OCI-LY1 (cell line): ENCODE measurements at regions not wholly inside any gene's neighbourhood (a gene's known extent, or its start where the extent isn't known, plus 50 kb on each side); places are given as distances from the start of the nearest gene placed in this dataset.

Source experiments
- H2AFZ ChIP-seq: fragments of 200-600 bp; sonication (generic), shearing (Covaris generic); 2 replicates; pipeline ENCODE4 v1.6.0; 2014; ENCODE audit warnings: antibody characterized with exemption, mild to moderate bottlenecking, low read length
- H3F3A ChIP-seq: fragments of 200-600 bp; sonication (generic), shearing (Covaris generic); 2 replicates; pipeline ENCODE4 v1.6.0; 2014; ENCODE audit warnings: mild to moderate bottlenecking, antibody characterized with exemption, low read length, moderate library complexity; ENCODE audit not compliant: insufficient read depth
- H3K27ac ChIP-seq: fragments of 200-600 bp; sonication (generic); 2 replicates; pipeline ENCODE4 v1.5.1; 2014; ENCODE audit warnings: low read length, mixed run types, mild to moderate bottlenecking, low read depth; ENCODE audit not compliant: poor library complexity, severe bottlenecking
- H3K27me3 ChIP-seq: fragments of 200-600 bp; sonication (generic); 2 replicates; pipeline ENCODE4 v1.6.0; 2014; ENCODE audit warnings: antibody characterized with exemption, mild to moderate bottlenecking, low read length, moderate library complexity; ENCODE audit not compliant: insufficient read depth
- H3K36me3 ChIP-seq: fragments of 200-600 bp; sonication (generic); 2 replicates; pipeline ENCODE4 v1.6.1; 2014; ENCODE audit warnings: mild to moderate bottlenecking, antibody characterized with exemption, low read length, moderate library complexity, mixed read lengths; ENCODE audit not compliant: insufficient read depth
- H3K4me1 ChIP-seq: fragments of 200-600 bp; sonication (generic); 2 replicates; pipeline ENCODE4 v1.5.1; 2014; ENCODE audit warnings: mild to moderate bottlenecking, low read length, moderate library complexity; ENCODE audit not compliant: insufficient read depth, severe bottlenecking
- H3K4me2 ChIP-seq: fragments of 200-600 bp; sonication (generic), shearing (Covaris generic); 2 replicates; pipeline ENCODE4 v1.6.1; 2014; ENCODE audit warnings: low read length
- H3K4me3 ChIP-seq: fragments of 200-600 bp; sonication (generic); 2 replicates; pipeline ENCODE4 v1.5.1; 2014; ENCODE audit warnings: low read length, low read depth, mild to moderate bottlenecking, mixed read lengths; ENCODE audit not compliant: poor library complexity, severe bottlenecking
- H3K79me2 ChIP-seq: fragments of 200-600 bp; shearing (Covaris generic); 2 replicates; pipeline ENCODE4 v1.6.1; 2016; ENCODE audit warnings: mixed run types, low read length, mixed read lengths; ENCODE audit not compliant: insufficient read depth
- H3K9ac ChIP-seq: fragments of 200-600 bp; sonication (generic), shearing (Covaris generic); 2 replicates; pipeline ENCODE4 v1.6.1; 2014; ENCODE audit warnings: mild to moderate bottlenecking, low read length, mixed read lengths
- H3K9me2 ChIP-seq: fragments of 200-600 bp; sonication (generic), shearing (Covaris generic); 2 replicates; pipeline ENCODE4 v1.6.1; 2014; ENCODE audit warnings: low read depth, mild to moderate bottlenecking, low read length, mixed read lengths
- H3K9me3 ChIP-seq: fragments of 200-600 bp; shearing (Covaris generic); 2 replicates; pipeline ENCODE4 v1.6.1; 2014; ENCODE audit warnings: low read length, mixed read lengths
- H4K20me1 ChIP-seq: fragments of 200-600 bp; sonication (generic), shearing (Covaris generic); 2 replicates; pipeline ENCODE4 v1.6.0; 2016; ENCODE audit warnings: mild to moderate bottlenecking, low read length; ENCODE audit not compliant: insufficient read depth
- CTCF ChIP-seq: fragments of 200-600 bp; sonication (generic), shearing (Covaris generic); IDR thresholded peaks from 2 replicates; pipeline ENCODE4 v1.5.1; 2017; ENCODE audit warnings: mild to moderate bottlenecking, antibody characterized with exemption, low read length, moderate library complexity, mixed read lengths
- EZH2 ChIP-seq: fragments of 200-600 bp; sonication (generic), shearing (Covaris generic); IDR thresholded peaks from 2 replicates; pipeline ENCODE4 v1.8.0; 2017; ENCODE audit warnings: borderline replicate concordance, mixed run types, mild to moderate bottlenecking, antibody characterized with exemption, low read length, moderate library complexity, mixed read lengths

GRCh38 chr2:22810602-22811001 lies 574.4 kb upstream of the KLHL29 start:
- Histone ChIP-seq H3K9ac (no peak overlapping the region), H3K4me2 (no peak overlapping the region), H3K27me3 (no peaks in the 10 kb centered on the region), H3K36me3 (no peaks in the 10 kb centered on the region), H3K9me3 (no peaks in the 10 kb centered on the region), H4K20me1 (no peaks in the 10 kb centered on the region), H3K27ac (no peak overlapping the region), H3K4me1 (no peaks in the 10 kb centered on the region), H2AFZ (no peak overlapping the region), H3F3A (no peaks in the 10 kb centered on the region), H3K9me2 (no peaks in the 10 kb centered on the region), H3K79me2 (no peaks in the 10 kb centered on the region), H3K4me3 (no peak overlapping the region)
- TF ChIP-seq EZH2 (no peak), CTCF (no peak)

DNA sequence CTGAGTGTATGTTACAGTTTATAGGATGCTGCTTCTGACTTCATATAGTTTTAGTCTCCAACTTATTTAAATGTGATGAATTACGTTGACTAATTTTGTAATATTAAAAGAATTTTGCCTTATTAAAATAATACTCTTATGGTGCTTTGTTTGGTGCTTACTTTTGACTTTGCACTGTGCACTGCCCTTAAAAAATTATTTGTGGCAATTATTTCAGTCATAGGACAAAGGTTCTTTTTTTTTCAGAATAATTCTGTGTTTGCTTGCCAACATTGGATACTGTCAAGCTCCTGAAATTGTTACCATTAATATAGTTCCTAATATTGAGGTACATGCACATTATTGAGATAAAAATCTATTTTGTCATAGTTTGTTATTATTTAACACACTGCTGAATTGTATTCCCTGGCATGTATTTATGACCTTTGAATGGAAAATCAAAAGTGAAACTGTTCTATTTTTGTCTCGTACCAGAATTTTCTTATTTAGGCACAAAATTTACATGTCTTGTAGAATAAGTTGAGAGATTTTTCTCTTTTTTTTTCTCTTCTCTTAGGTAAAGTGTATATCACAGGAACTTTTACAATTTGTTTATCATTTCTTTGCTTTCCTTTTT lies 572.8 kb upstream of the KLHL29 start:
- Histone ChIP-seq H3K9ac (no peak overlapping the region), H3F3A (no peaks in the 10 kb centered on the region), H3K79me2 (no peaks in the 10 kb centered on the region), H3K9me2 (no peaks in the 10 kb centered on the region), H4K20me1 (no peaks in the 10 kb centered on the region), H3K4me1 (no peaks in the 10 kb centered on the region), H3K4me2 (no peak overlapping the region), H3K9me3 (no peaks in the 10 kb centered on the region), H3K36me3 (no peaks in the 10 kb centered on the region), H2AFZ (no peak overlapping the region), H3K4me3 (no peak overlapping the region), H3K27ac (no peak overlapping the region), H3K27me3 (no peaks in the 10 kb centered on the region)
- TF ChIP-seq CTCF (no peak), EZH2 (no peak)

- H3K4me2 ChIP-seq, result no peak overlapping the region
- no peaks in the 10 kb centered on the region for H3K9me3 ChIP-seq
- H3K4me1 ChIP-seq, result no peaks in the 10 kb centered on the region
These were observed 567.8 kb upstream of the KLHL29 start for GRCh38 chr2:22817197-22817596.

More at GRCh38 chr2:22817197-22817596, 567.8 kb upstream of the KLHL29 start:
- H3K27ac ChIP-seq, result no peak overlapping the region
- H3K4me3 ChIP-seq, result no peak overlapping the region
- H2AFZ ChIP-seq, result no peak overlapping the region
- no peak for TF ChIP-seq CTCF
- no peak for TF ChIP-seq EZH2
- H3K36me3 ChIP-seq, result no peaks in the 10 kb centered on the region
- H3F3A ChIP-seq, result no peaks in the 10 kb centered on the region
- H3K27me3 ChIP-seq, result no peaks in the 10 kb centered on the region
- no peaks in the 10 kb centered on the region for H3K79me2 ChIP-seq
- no peak overlapping the region for H3K9ac ChIP-seq
- H4K20me1 ChIP-seq, result no peaks in the 10 kb centered on the region
- H3K9me2 ChIP-seq, result no peaks in the 10 kb centered on the region
